ENCODE measurements at regions not wholly inside any gene's neighbourhood (a gene's known extent, or its start where the extent isn't known, plus 50 kb on each side); places are given as distances from the start of the nearest gene placed in this dataset.

- intact Hi-C loops (cut with DNase I) = no loop called here
- ATAC-seq (no peak), DNase-seq (no peak)
- peaks cover 19% of the 10 kb centered on the region for H3K4me1 ChIP-seq
- no peaks in the 10 kb centered on the region for H3K36me3 ChIP-seq
- TF ChIP-seq, protein P1, sequence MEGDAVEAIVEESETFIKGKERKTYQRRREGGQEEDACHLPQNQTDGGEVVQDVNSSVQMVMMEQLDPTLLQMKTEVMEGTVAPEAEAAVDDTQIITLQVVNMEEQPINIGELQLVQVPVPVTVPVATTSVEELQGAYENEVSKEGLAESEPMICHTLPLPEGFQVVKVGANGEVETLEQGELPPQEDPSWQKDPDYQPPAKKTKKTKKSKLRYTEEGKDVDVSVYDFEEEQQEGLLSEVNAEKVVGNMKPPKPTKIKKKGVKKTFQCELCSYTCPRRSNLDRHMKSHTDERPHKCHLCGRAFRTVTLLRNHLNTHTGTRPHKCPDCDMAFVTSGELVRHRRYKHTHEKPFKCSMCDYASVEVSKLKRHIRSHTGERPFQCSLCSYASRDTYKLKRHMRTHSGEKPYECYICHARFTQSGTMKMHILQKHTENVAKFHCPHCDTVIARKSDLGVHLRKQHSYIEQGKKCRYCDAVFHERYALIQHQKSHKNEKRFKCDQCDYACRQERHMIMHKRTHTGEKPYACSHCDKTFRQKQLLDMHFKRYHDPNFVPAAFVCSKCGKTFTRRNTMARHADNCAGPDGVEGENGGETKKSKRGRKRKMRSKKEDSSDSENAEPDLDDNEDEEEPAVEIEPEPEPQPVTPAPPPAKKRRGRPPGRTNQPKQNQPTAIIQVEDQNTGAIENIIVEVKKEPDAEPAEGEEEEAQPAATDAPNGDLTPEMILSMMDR (IDR thresholded peaks at IDR 0.05) = no peak
- no peaks in the 10 kb centered on the region for H3K9me3 ChIP-seq
- H3K4me3 ChIP-seq = no peak overlapping the region
- no peaks in the 10 kb centered on the region for H3K27me3 ChIP-seq (ENCODE audit: low read depth)
- H3K27ac ChIP-seq = no peak overlapping the region
Observed at GRCh38 chr15:70378126-70379031, 280.7 kb upstream of the TLE3 start.

- ATAC-seq = peak; percentile 49 to 79
- no peaks in the 10 kb centered on the region for H3K36me3 ChIP-seq
- no peaks in the 10 kb centered on the region for H3K27me3 ChIP-seq (ENCODE audit: low read depth)
- peak overlapping the region; percentile 20 for H3K4me3 ChIP-seq
- TF ChIP-seq, protein P1 (IDR thresholded peaks at IDR 0.05) = no peak
- H3K4me1 ChIP-seq = peaks cover 19% of the 10 kb centered on the region
- H3K27ac ChIP-seq = peak overlapping the region; percentile 13
- no peaks in the 10 kb centered on the region for H3K9me3 ChIP-seq
- intact Hi-C loops (cut with DNase I) = no loop called here
- no peak for DNase-seq
Observed at GRCh38 chr15:70376929-70377691, 279.4 kb upstream of the TLE3 start.

GRCh38 chr15:70376031-70376928, 278.6 kb upstream of the TLE3 start:
- DNase-seq (no peak), ATAC-seq (peak; percentile 23 to 31)
- H3K4me1 ChIP-seq = peaks cover 19% of the 10 kb centered on the region
- peak overlapping the region; percentile 13 for H3K27ac ChIP-seq
- TF ChIP-seq, protein P1 (IDR thresholded peaks at IDR 0.05) = no peak
- H3K36me3 ChIP-seq = no peaks in the 10 kb centered on the region
- H3K9me3 ChIP-seq = no peaks in the 10 kb centered on the region
- intact Hi-C loops (cut with DNase I) = no loop called here
- H3K27me3 ChIP-seq (ENCODE audit: low read depth) = no peaks in the 10 kb centered on the region
- H3K4me3 ChIP-seq = peak overlapping the region; percentile 20

DNA sequence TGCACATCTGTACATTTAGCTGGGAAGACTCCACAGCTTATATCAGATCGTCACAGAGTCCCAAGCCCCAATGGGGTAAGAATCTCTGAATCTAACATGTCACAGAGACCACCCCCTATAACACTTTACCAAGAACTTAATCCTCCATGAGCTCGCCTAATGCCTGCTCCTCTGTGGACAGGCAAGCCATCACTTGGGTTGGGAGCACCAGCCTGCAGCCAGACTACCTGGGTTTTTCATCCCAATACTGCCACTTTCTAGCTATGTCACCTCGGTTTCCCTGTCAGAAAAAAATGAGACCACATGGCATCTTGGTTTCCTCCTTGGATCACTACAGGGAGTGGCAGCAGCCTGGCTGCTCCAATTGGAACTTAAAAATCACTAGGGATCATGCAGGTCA, 277.9 kb upstream of the TLE3 start:
- Histone ChIP-seq H3K27me3 (ENCODE audit: low read depth) (no peaks in the 10 kb centered on the region), H3K9me3 (no peaks in the 10 kb centered on the region), H3K27ac (no peak overlapping the region), H3K4me1 (peaks cover 19% of the 10 kb centered on the region), H3K36me3 (no peaks in the 10 kb centered on the region), H3K4me3 (no peak overlapping the region)
- TF ChIP-seq, protein P1 (IDR thresholded peaks at IDR 0.05) = no peak
- intact Hi-C loops (cut with DNase I) = no loop called here
- DNase-seq = no peak
- no peak for ATAC-seq

- ATAC-seq = peak; percentile 52 to 54
- no peaks in the 10 kb centered on the region for H3K9me3 ChIP-seq
- intact Hi-C loops (cut with DNase I) = no loop called here
- no peaks in the 10 kb centered on the region for H3K27me3 ChIP-seq (ENCODE audit: low read depth)
- no peaks in the 10 kb centered on the region for H3K36me3 ChIP-seq
- no peak overlapping the region for H3K27ac ChIP-seq
- peaks cover 19% of the 10 kb centered on the region for H3K4me1 ChIP-seq
- DNase-seq = no peak
- TF ChIP-seq, protein P1 (IDR thresholded peaks at IDR 0.05) = no peak
- no peak overlapping the region for H3K4me3 ChIP-seq
Observed at GRCh38 chr15:70375006-70375431, 277.3 kb upstream of the TLE3 start.

Data from lower lobe of right lung (tissue), 2 donors.